H9 (cell line): ENCODE measurements at regions not wholly inside any gene's neighbourhood (a gene's known extent, or its start where the extent isn't known, plus 50 kb on each side); places are given as distances from the start of the nearest gene placed in this dataset.

Source experiments
- DNase-seq: peaks from one replicate; pipeline ENCODE4 v3.0.0-alpha.2; 2017
- H2AFZ ChIP-seq: one replicate; pipeline ENCODE4 v1.6.1; 2013; ENCODE audit warnings: mild to moderate bottlenecking, low read length, control low read depth, moderate library complexity
- H2AK5ac ChIP-seq: 2 replicates; pipeline ENCODE4 v1.6.1; 2013; ENCODE audit warnings: low read length, control low read depth, mixed read lengths; ENCODE audit not compliant: insufficient read length
- H2BK120ac ChIP-seq: one replicate; pipeline ENCODE4 v1.6.1; 2013; ENCODE audit warnings: low read depth, mild to moderate bottlenecking, low read length, control low read depth, inconsistent platforms; ENCODE audit not compliant: poor library complexity, severe bottlenecking
- H2BK12ac ChIP-seq: 2 replicates; pipeline ENCODE4 v1.6.1; 2013; ENCODE audit warnings: low read length, control low read depth, mixed read lengths, low read depth; ENCODE audit not compliant: insufficient read length
- H2BK15ac ChIP-seq: 2 replicates; pipeline ENCODE4 v1.6.1; 2013; ENCODE audit warnings: low read depth, low read length, control low read depth
- H2BK20ac ChIP-seq: one replicate; pipeline ENCODE4 v1.6.1; 2013; ENCODE audit warnings: low read depth, mild to moderate bottlenecking, low read length, control low read depth, inconsistent platforms; ENCODE audit not compliant: poor library complexity, severe bottlenecking
- H2BK5ac ChIP-seq: 2 replicates; pipeline ENCODE4 v1.6.1; 2013; ENCODE audit warnings: low read length, control low read depth, mixed read lengths; ENCODE audit not compliant: insufficient read length
- H3K14ac ChIP-seq: 2 replicates; pipeline ENCODE4 v1.6.1; 2013; ENCODE audit warnings: low read length, control low read depth; ENCODE audit not compliant: insufficient read depth
- H3K18ac ChIP-seq: 2 replicates; pipeline ENCODE4 v1.6.1; 2013; ENCODE audit warnings: low read depth, mild to moderate bottlenecking, mixed read lengths, low read length, control low read depth; ENCODE audit not compliant: insufficient read length
- H3K23ac ChIP-seq: 2 replicates; pipeline ENCODE4 v1.6.1; 2013; ENCODE audit warnings: low read length, control low read depth, mixed read lengths, low read depth; ENCODE audit not compliant: insufficient read length
- H3K23me2 ChIP-seq: 2 replicates; pipeline ENCODE4 v1.6.1; 2013; ENCODE audit warnings: low read depth, mild to moderate bottlenecking, mixed read lengths, low read length, control low read depth; ENCODE audit not compliant: insufficient read length, poor library complexity, severe bottlenecking
- H3K27ac ChIP-seq: 2 replicates; pipeline ENCODE4 v1.5.1; 2013; ENCODE audit warnings: low read length, control low read depth, mixed read lengths, low read depth; ENCODE audit not compliant: insufficient read length
- H3K27me3 ChIP-seq: 2 replicates; pipeline ENCODE4 v1.6.1; 2013; ENCODE audit warnings: low read length, control low read depth, inconsistent platforms; ENCODE audit not compliant: insufficient read depth
- H3K4ac ChIP-seq: 2 replicates; pipeline ENCODE4 v1.6.1; 2013; ENCODE audit warnings: low read depth, mild to moderate bottlenecking, control low read depth, inconsistent platforms, low read length, moderate library complexity
- H3K4me1 ChIP-seq: 2 replicates; pipeline ENCODE4 v1.6.1; 2013; ENCODE audit warnings: low read length, control low read depth, inconsistent platforms; ENCODE audit not compliant: insufficient read depth
- H3K4me2 ChIP-seq: 2 replicates; pipeline ENCODE4 v1.6.1; 2013; ENCODE audit warnings: low read length, control low read depth, mixed read lengths; ENCODE audit not compliant: insufficient read length, insufficient read depth
- H3K56ac ChIP-seq: 2 replicates; pipeline ENCODE4 v1.6.1; 2013; ENCODE audit warnings: low read depth, mild to moderate bottlenecking, mixed read lengths, low read length, control low read depth; ENCODE audit not compliant: insufficient read length
- H3K79me1 ChIP-seq: 2 replicates; pipeline ENCODE4 v1.6.1; 2013; ENCODE audit warnings: low read depth, mild to moderate bottlenecking, moderate library complexity, low read length, control low read depth, inconsistent platforms; ENCODE audit not compliant: insufficient read depth, poor library complexity, severe bottlenecking
- H3K79me2 ChIP-seq: 2 replicates; pipeline ENCODE4 v1.6.1; 2013; ENCODE audit warnings: low read length, control low read depth, inconsistent platforms; ENCODE audit not compliant: insufficient read depth
- H3K9ac ChIP-seq: 2 replicates; pipeline ENCODE4 v1.6.1; 2013; ENCODE audit warnings: low read length, control low read depth, mixed read lengths; ENCODE audit not compliant: insufficient read length; ENCODE audit errors: extremely low read depth
- H3K9me3 ChIP-seq: one replicate; pipeline ENCODE4 v1.6.1; 2013; ENCODE audit warnings: low read depth, low read length, inconsistent platforms; ENCODE audit not compliant: control insufficient read depth
- H3T11ph ChIP-seq: one replicate; pipeline ENCODE4 v1.6.1; 2013; ENCODE audit warnings: mild to moderate bottlenecking, low read length, control low read depth, inconsistent platforms
- H4K20me1 ChIP-seq: one replicate; pipeline ENCODE4 v1.6.1; 2013; ENCODE audit not compliant: control insufficient read depth, insufficient read length, insufficient read depth
- H4K5ac ChIP-seq: 2 replicates; pipeline ENCODE4 v1.6.1; 2013; ENCODE audit warnings: low read depth, mild to moderate bottlenecking, mixed read lengths, low read length, control low read depth; ENCODE audit not compliant: insufficient read length
- H4K8ac ChIP-seq: replicated peaks from 2 replicates; pipeline ENCODE4 v1.6.1; 2013; ENCODE audit warnings: low read length, control low read depth, mixed read lengths, low read depth; ENCODE audit not compliant: insufficient read length
- H4K91ac ChIP-seq: 2 replicates; pipeline ENCODE4 v1.6.1; 2013; ENCODE audit warnings: low read depth, mild to moderate bottlenecking, moderate library complexity, mixed read lengths, low read length, control low read depth; ENCODE audit not compliant: insufficient read length
- H3K27ac Mint-ChIP-seq, 3 experiments: 2 replicates in 2 of 3; 3 replicates in 1 of 3; pipeline ENCODE4 v1.8.0; 2020 to 2021; ENCODE audit warnings: mixed read lengths in 3 of 3, mild to moderate bottlenecking in 1 of 3, moderate library complexity in 1 of 3
- H3K27me3 Mint-ChIP-seq: 2 replicates; pipeline ENCODE4 v1.8.0; 2021; ENCODE audit warnings: low read depth, mild to moderate bottlenecking, moderate library complexity, mixed read lengths
- H3K36me3 Mint-ChIP-seq, 3 experiments: 2 replicates in 2 of 3; 3 replicates in 1 of 3; pipeline ENCODE4 v1.8.0; 2020 to 2021; ENCODE audit warnings: low read depth in 3 of 3, mixed read lengths in 3 of 3; ENCODE audit not compliant: insufficient read depth in 1 of 3
- H3K4me1 Mint-ChIP-seq, 2 experiments: 2 replicates each; pipeline ENCODE4 v1.8.0; 2020; ENCODE audit warnings: mixed read lengths in 2 of 2
- H3K4me3 Mint-ChIP-seq, 2 experiments: 2 replicates in 1 of 2; 3 replicates in 1 of 2; pipeline ENCODE4 v1.8.0; 2020 to 2021; ENCODE audit warnings: mild to moderate bottlenecking in 2 of 2, mixed read lengths in 2 of 2, moderate library complexity in 1 of 2
- H3K9me3 Mint-ChIP-seq, 2 experiments: 2 replicates in 1 of 2; 3 replicates in 1 of 2; pipeline ENCODE4 v1.8.0; 2020; ENCODE audit warnings: mild to moderate bottlenecking in 2 of 2, mixed read lengths in 2 of 2, moderate library complexity in 1 of 2
- WGBS: extraction: QIAGEN DNeasy Blood & Tissue Kit; methylation state at CpG from one replicate; pipeline ENCODE4 v1.1.7; 2013; ENCODE audit warnings: missing lambda C conversion rate, low lambda C conversion rate, mixed read lengths; ENCODE audit not compliant: insufficient read length; ENCODE audit errors: extremely low coverage; 5-methylcytosine and 5-hydroxymethylcytosine counted together
- TF ChIP-seq, protein P1 (sequence below): fragments of 200-600 bp; sonication (generic); conservative IDR thresholded peaks from 3 replicates; pipeline ENCODE4 v1.8.0; 2021; ENCODE audit warnings: antibody characterized with exemption, mild to moderate bottlenecking

DNA sequence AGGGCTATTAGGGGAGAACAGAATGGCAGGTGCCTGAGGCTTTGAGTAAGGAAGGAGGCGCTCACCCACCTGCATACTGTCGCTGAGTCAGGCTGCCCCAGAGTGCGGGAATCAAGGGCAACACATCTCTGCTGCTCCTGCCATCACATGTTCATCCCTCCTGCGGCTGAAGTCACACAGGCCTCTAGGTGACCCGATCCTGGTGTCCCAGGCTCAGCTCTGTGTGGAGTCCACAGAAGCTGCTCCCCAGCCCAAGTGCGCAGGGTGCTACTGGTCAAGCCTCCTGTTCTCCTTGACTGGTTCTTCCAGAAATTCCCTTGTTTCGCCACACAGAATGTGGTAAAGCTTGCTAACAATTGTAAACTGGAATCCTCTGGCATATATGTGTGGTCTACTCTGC, 96.9 kb upstream of the IL6 start:
- Histone ChIP-seq H2AK5ac (no peak overlapping the region), H4K8ac (no peak overlapping the region), H3K56ac (no peak overlapping the region), H4K20me1 (no peaks in the 10 kb centered on the region), H3K18ac (no peak overlapping the region), H3K27ac (no peak overlapping the region), H3K27me3 (no peaks in the 10 kb centered on the region), H4K91ac (no peak overlapping the region), H3K79me1 (no peaks in the 10 kb centered on the region), H2BK15ac (no peak overlapping the region), H3K9ac (no peak overlapping the region), H3K4me1 (no peaks in the 10 kb centered on the region; the same call in 1 of the 2 replicates), H3K23me2 (no peaks in the 10 kb centered on the region), H2BK12ac (no peak overlapping the region), H3K79me2 (no peaks in the 10 kb centered on the region), H2BK5ac (no peak overlapping the region), H3K4me2 (no peak overlapping the region), H3K9me3 (no peaks in the 10 kb centered on the region), H3K4ac (no peak overlapping the region), H2BK120ac (no peak overlapping the region), H4K5ac (no peak overlapping the region), H2BK20ac (no peak overlapping the region), H3K14ac (no peak overlapping the region), H2AFZ (no peak overlapping the region), H3T11ph (no peak overlapping the region), H3K23ac (no peak overlapping the region)
- Mint-ChIP-seq H3K4me1 (peaks cover 10 to 13% of the 10 kb centered on the region in 2 experiments), H3K27ac (no peak overlapping the region), H3K9me3 (no peaks in the 10 kb centered on the region), H3K4me3 (no peak overlapping the region), H3K27me3 (no peaks in the 10 kb centered on the region), H3K36me3 (no peaks in the 10 kb centered on the region)
- DNase-seq: peak; percentile 44
- TF ChIP-seq, protein P1, sequence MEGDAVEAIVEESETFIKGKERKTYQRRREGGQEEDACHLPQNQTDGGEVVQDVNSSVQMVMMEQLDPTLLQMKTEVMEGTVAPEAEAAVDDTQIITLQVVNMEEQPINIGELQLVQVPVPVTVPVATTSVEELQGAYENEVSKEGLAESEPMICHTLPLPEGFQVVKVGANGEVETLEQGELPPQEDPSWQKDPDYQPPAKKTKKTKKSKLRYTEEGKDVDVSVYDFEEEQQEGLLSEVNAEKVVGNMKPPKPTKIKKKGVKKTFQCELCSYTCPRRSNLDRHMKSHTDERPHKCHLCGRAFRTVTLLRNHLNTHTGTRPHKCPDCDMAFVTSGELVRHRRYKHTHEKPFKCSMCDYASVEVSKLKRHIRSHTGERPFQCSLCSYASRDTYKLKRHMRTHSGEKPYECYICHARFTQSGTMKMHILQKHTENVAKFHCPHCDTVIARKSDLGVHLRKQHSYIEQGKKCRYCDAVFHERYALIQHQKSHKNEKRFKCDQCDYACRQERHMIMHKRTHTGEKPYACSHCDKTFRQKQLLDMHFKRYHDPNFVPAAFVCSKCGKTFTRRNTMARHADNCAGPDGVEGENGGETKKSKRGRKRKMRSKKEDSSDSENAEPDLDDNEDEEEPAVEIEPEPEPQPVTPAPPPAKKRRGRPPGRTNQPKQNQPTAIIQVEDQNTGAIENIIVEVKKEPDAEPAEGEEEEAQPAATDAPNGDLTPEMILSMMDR: no peak
- no CpG with 5 or more reads among the region's 7 CpGs for WGBS
